ENCODE measurements at regions not wholly inside any gene's neighbourhood (a gene's known extent, or its start where the extent isn't known, plus 50 kb on each side); places are given as distances from the start of the nearest gene placed in this dataset.

DNA sequence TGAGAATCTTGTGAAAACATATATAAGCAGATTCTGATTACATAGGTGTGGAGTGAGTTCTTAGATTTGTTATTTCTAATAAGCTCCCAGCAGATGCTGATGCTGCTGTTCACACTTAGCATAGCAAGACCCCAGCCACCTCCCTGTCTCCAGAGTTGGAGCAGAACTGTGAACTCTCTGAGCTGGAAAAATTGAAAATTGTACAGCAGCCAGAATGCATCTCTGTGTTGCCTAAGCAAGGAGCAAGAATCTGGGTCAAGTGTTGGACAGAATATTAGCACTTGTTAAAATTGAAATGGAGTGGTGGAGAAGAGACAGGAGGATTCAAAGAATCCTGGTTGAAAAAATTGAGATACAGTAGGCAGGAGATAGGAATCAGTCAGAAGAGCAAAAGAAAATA is 146.6 kb upstream of the FAM47C start:
- TF ChIP-seq, protein P1, sequence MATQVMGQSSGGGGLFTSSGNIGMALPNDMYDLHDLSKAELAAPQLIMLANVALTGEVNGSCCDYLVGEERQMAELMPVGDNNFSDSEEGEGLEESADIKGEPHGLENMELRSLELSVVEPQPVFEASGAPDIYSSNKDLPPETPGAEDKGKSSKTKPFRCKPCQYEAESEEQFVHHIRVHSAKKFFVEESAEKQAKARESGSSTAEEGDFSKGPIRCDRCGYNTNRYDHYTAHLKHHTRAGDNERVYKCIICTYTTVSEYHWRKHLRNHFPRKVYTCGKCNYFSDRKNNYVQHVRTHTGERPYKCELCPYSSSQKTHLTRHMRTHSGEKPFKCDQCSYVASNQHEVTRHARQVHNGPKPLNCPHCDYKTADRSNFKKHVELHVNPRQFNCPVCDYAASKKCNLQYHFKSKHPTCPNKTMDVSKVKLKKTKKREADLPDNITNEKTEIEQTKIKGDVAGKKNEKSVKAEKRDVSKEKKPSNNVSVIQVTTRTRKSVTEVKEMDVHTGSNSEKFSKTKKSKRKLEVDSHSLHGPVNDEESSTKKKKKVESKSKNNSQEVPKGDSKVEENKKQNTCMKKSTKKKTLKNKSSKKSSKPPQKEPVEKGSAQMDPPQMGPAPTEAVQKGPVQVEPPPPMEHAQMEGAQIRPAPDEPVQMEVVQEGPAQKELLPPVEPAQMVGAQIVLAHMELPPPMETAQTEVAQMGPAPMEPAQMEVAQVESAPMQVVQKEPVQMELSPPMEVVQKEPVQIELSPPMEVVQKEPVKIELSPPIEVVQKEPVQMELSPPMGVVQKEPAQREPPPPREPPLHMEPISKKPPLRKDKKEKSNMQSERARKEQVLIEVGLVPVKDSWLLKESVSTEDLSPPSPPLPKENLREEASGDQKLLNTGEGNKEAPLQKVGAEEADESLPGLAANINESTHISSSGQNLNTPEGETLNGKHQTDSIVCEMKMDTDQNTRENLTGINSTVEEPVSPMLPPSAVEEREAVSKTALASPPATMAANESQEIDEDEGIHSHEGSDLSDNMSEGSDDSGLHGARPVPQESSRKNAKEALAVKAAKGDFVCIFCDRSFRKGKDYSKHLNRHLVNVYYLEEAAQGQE (IDR thresholded peaks at IDR 0.05; ENCODE audit: low read depth): no peak
- TF ChIP-seq EP300 (IDR thresholded peaks at IDR 0.05; ENCODE audit: borderline replicate concordance): no peak
- no peak for TF ChIP-seq CREB1 (IDR thresholded peaks at IDR 0.05; ENCODE audit: low read depth)

Data from Ishikawa (cell line).